Thyroid gland (tissue), 4 donors: ENCODE measurements at regions not wholly inside any gene's neighbourhood (a gene's known extent, or its start where the extent isn't known, plus 50 kb on each side); places are given as distances from the start of the nearest gene placed in this dataset.

Source experiments
- DNase-seq, 2 donors: peaks; one replicate each; pipeline ENCODE4 v3.0.0-alpha.2; 2019
- H3K27ac ChIP-seq, 3 donors: fragments of 200-600 bp; sonication (generic); 1 replicate in 2 of 3; 2 replicates in 1 of 3; pipeline ENCODE4 v1.5.1; 2016 to 2019; ENCODE audit warnings: mild to moderate bottlenecking in 1 of 3, moderate library complexity in 1 of 3
- H3K27me3 ChIP-seq: fragments of 200-600 bp; sonication (generic); one replicate; pipeline ENCODE4 v1.5.1; 2019
- H3K36me3 ChIP-seq, 2 donors: fragments of 200-600 bp; sonication (generic); one replicate each; pipeline ENCODE4 v1.5.1; 2016 to 2019
- H3K4me1 ChIP-seq, 2 donors: fragments of 200-600 bp; sonication (generic); one replicate each; pipeline ENCODE4 v1.5.1; 2017 to 2019
- H3K4me3 ChIP-seq, 3 donors: fragments of 200-600 bp; sonication (generic); replicated peaks in 1 of 3; 1 replicate in 2 of 3; 2 replicates in 1 of 3; pipeline ENCODE4 v1.5.1; 2016; ENCODE audit warnings: mild to moderate bottlenecking in 1 of 3
- H3K9me3 ChIP-seq: fragments of 200-600 bp; sonication (generic); one replicate; pipeline ENCODE4 v1.5.1; 2017
- POLR2A ChIP-seq, 2 donors: fragments of 450-650 bp; IDR thresholded peaks; one replicate each; pipeline ENCODE4 v1.6.1; 2017; ENCODE audit warnings: antibody characterized with exemption in 2 of 2, mild to moderate bottlenecking in 2 of 2, moderate library complexity in 1 of 2
- WGBS, 2 donors: methylation state at CpG; one replicate each; pipeline ENCODE4 v1.1.5; 2017; 5-methylcytosine and 5-hydroxymethylcytosine counted together
- intact Hi-C: fragments of 100-400 bp; cut with DNase I; formaldehyde crosslinking; loops from one replicate; pipeline ENCODE4 v1.15.1; 2023
- TF ChIP-seq, protein P1 (sequence below), 6 experiments: fragments of 200-600 bp in 3 of 6; fragments of 450-650 bp in 3 of 6; sonication (generic) in 3 of 6; IDR thresholded peaks; one replicate each; pipeline ENCODE4 v1.5.1; 2016 to 2019; ENCODE audit warnings: antibody characterized with exemption in 6 of 6, mild to moderate bottlenecking in 2 of 6, inconsistent platforms in 1 of 6, moderate library complexity in 1 of 6

- DNase-seq = no peak
- Histone ChIP-seq H3K9me3 (no peaks in the 10 kb centered on the region), H3K4me1 (no peaks in the 10 kb centered on the region), H3K36me3 (no peaks in the 10 kb centered on the region), H3K4me3 (no peak overlapping the region), H3K27ac (no peak overlapping the region), H3K27me3 (no peaks in the 10 kb centered on the region)
- intact Hi-C loops = no loop called here
- WGBS, 2 donors = 58 to 64% methylated on average over 5 of the region's 5 CpGs
- TF ChIP-seq, protein P1, sequence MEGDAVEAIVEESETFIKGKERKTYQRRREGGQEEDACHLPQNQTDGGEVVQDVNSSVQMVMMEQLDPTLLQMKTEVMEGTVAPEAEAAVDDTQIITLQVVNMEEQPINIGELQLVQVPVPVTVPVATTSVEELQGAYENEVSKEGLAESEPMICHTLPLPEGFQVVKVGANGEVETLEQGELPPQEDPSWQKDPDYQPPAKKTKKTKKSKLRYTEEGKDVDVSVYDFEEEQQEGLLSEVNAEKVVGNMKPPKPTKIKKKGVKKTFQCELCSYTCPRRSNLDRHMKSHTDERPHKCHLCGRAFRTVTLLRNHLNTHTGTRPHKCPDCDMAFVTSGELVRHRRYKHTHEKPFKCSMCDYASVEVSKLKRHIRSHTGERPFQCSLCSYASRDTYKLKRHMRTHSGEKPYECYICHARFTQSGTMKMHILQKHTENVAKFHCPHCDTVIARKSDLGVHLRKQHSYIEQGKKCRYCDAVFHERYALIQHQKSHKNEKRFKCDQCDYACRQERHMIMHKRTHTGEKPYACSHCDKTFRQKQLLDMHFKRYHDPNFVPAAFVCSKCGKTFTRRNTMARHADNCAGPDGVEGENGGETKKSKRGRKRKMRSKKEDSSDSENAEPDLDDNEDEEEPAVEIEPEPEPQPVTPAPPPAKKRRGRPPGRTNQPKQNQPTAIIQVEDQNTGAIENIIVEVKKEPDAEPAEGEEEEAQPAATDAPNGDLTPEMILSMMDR (IDR thresholded peaks at IDR 0.05) = no peak
- no peak for TF ChIP-seq POLR2A (IDR thresholded peaks at IDR 0.05)
Observed at GRCh38 chr4:111610681-111611080, 534.6 kb upstream of the FAM241A start.

- no peaks in the 10 kb centered on the region for H3K36me3 ChIP-seq
- H3K4me3 ChIP-seq = no peak overlapping the region
- no peak for TF ChIP-seq POLR2A (IDR thresholded peaks at IDR 0.05)
- TF ChIP-seq, protein P1 (IDR thresholded peaks at IDR 0.05) = no peak
- H3K27ac ChIP-seq = no peak overlapping the region
- intact Hi-C loops = no loop called here
- H3K4me1 ChIP-seq = no peaks in the 10 kb centered on the region
- H3K9me3 ChIP-seq = no peaks in the 10 kb centered on the region
- H3K27me3 ChIP-seq = no peaks in the 10 kb centered on the region
- no peak for DNase-seq
- WGBS, 2 donors = 59 to 64% methylated on average over 6 of the region's 6 CpGs
Observed at GRCh38 chr4:111618908-111619307, 526.3 kb upstream of the FAM241A start.

DNA sequence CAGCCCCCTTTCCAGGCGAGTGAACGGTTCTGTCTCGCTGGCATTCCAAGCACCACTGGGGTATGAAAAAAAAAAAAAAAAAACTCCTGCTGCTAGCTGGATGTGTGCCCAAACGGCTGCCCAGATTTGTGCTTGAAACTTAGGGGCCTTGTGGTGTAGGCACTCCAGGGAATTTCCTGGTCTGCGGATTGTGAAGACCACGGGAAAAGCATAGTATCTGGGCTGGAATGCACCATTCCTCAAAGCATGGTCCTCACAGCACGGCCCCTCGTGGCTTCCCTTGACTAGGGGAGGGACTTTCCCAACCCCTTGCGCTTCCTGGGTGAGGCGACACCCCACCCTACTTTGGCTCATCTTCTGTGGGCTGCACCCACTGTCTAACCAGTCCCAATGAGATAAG is 516.8 kb upstream of the FAM241A start:
- intact Hi-C loops = no loop called here
- peak; percentile 15 to 23 for DNase-seq
- 48 to 59% methylated on average over 9 of the region's 10 CpGs for WGBS, 2 donors
- Histone ChIP-seq H3K36me3 (no peaks in the 10 kb centered on the region), H3K4me1 (no peaks in the 10 kb centered on the region), H3K27ac (no peak overlapping the region), H3K9me3 (no peaks in the 10 kb centered on the region), H3K4me3 (no peak overlapping the region), H3K27me3 (no peaks in the 10 kb centered on the region)
- TF ChIP-seq, protein P1 (IDR thresholded peaks at IDR 0.05) = no peak
- TF ChIP-seq POLR2A (IDR thresholded peaks at IDR 0.05) = no peak

DNA sequence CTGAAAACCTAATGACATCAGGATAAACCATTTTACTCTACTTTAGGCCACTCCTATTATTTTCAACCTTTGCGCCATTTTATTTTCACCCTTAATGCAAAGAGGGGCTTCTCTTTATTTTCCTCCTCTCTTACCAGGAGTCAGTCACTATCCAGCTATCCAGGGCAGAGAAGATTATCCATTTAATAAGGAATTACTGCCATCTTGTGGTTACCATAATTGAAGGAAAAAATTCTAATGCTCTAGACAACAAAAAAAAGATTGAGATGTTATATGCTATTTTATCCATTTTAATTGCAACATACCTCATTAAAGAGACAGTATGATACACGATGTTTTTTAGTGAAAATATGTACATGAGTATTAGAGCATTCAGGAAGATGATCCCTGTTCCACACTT is 514.5 kb upstream of the FAM241A start:
- Histone ChIP-seq H3K36me3 (no peaks in the 10 kb centered on the region), H3K4me3 (no peak overlapping the region), H3K27me3 (no peaks in the 10 kb centered on the region), H3K4me1 (no peaks in the 10 kb centered on the region), H3K27ac (no peak overlapping the region), H3K9me3 (no peaks in the 10 kb centered on the region)
- DNase-seq = no peak
- 39 to 45% methylated on average over 2 of the region's 2 CpGs for WGBS, 2 donors
- TF ChIP-seq, protein P1 (IDR thresholded peaks at IDR 0.05) = peak in 3 of 6 experiments; percentile 18 to 23 (median 20)
- TF ChIP-seq POLR2A (IDR thresholded peaks at IDR 0.05) = no peak
- intact Hi-C loops = no loop called here

DNA sequence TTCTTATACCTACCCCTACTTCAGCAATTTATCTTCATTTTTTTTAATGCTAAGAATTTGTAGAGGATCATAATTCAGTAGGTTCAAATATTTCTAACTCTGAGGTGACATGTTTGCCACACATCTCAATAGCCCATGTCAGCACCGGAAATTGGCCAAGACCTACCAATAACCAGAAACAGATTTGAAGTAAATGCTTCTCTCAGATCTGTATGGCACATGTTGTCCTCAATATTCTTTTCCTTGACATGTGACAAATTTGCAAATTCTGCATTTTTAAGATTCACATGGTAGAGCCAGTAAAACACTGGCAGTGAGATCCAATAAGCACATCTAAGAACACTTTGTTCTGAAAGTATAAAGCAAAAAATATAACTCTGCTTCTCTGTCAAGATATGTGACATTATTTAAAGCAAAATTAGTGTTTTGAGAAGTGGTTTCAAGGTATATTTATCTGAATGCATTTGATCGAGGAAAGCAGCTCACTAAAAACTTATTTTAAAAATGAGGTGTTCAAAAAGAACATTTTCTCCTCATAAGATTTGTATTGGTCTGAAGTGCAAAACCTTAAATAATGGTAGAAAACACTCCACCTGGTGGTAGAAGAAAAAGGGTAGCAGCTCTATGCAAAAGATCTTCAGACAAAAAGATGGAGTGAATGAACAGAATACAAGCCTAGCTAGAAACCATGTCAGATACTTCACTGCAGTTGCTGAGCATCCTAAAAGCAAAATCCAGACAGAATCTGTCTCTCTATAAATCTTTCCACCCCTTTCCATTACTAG is 513.8 kb upstream of the FAM241A start:
- TF ChIP-seq POLR2A (IDR thresholded peaks at IDR 0.05) = no peak
- TF ChIP-seq, protein P1 (IDR thresholded peaks at IDR 0.05) = no peak
- no peak for DNase-seq
- no peak overlapping the region for H3K4me3 ChIP-seq
- no peak overlapping the region for H3K27ac ChIP-seq
- no peaks in the 10 kb centered on the region for H3K9me3 ChIP-seq
- 68 to 71% methylated on average over 2 of the region's 2 CpGs for WGBS, 2 donors
- H3K27me3 ChIP-seq = no peaks in the 10 kb centered on the region
- no peaks in the 10 kb centered on the region for H3K36me3 ChIP-seq
- intact Hi-C loops = no loop called here
- H3K4me1 ChIP-seq = no peaks in the 10 kb centered on the region
